Neural progenitor cell (in vitro differentiated cells): ENCODE measurements at regions not wholly inside any gene's neighbourhood (a gene's known extent, or its start where the extent isn't known, plus 50 kb on each side); places are given as distances from the start of the nearest gene placed in this dataset.

Experiments
- CTCF ChIP-seq: fragments of 200-600 bp; sonication (generic); IDR thresholded peaks from 2 replicates; pipeline ENCODE4 v1.5.1; 2017; ENCODE audit warnings: antibody characterized with exemption, mild to moderate bottlenecking
- EZH2 ChIP-seq: fragments of 200-600 bp; sonication (generic); IDR thresholded peaks from 2 replicates; pipeline ENCODE4 v1.6.1; 2017; ENCODE audit warnings: antibody characterized with exemption, mild to moderate bottlenecking, moderate library complexity
- EZH2phosphoT487 ChIP-seq: fragments of 200-600 bp; sonication (generic); IDR thresholded peaks from 2 replicates; pipeline ENCODE4 v1.6.1; 2017; ENCODE audit warnings: antibody characterized with exemption

- no peak for TF ChIP-seq CTCF
- TF ChIP-seq EZH2phosphoT487 = no peak
- no peak for TF ChIP-seq EZH2
Observed at GRCh38 chr4:176898791-176899190, 106.1 kb upstream of the VEGFC start.
